Effector CD8-positive, alpha-beta T cell (primary cell): ENCODE measurements at regions not wholly inside any gene's neighbourhood (a gene's known extent, or its start where the extent isn't known, plus 50 kb on each side); places are given as distances from the start of the nearest gene placed in this dataset.

Source experiments
- DNase-seq: peaks from one replicate; lab custom pipeline; 2025; lab: John Stamatoyannopoulos, UW

DNA sequence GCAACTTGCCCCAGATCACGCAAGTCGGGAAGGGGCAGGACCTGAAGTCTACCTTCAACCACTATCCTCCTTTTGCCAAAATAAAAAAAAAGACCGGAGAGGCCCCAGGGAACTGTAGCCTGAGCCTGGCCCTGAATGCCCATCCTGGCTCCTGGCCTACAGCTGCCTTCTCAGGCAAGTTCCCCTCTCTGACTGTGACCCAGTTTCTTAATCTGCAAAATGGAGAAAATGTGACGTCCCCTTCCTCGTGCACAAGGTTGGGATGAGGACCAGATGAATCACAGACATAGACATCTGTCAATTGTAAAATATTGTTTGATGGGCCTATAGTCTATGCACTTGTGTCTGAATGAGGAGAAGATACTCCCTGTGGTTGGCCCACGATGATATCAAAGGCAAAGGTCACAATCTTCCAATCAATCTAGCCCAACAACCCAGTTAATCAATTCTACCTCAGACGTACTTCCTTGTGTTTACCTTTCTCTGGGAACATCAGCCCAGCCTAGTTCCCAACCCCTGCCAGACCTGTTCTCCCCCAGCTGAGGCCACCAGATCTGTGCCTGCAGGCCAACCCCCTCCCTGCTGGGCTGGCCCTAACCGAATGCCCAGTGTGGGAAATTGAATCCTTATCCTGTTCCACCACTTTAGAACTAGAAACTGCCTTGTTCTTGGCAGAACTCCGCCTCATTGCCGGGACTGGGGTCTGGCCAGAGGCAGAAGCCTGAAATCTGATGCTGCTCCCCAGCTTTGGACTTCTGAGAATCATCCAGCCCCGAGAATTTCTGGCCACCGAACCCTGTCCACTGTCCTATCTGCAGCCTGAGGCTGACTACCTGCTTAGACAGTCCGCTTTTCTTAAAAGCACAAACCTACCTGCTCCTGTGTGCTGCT lies 101.8 kb upstream of the LIPC start:
- DNase-seq: no peak

GRCh38 chr15:58330741-58331559 lies 100.8 kb upstream of the LIPC start:
- DNase-seq: no peak

DNA sequence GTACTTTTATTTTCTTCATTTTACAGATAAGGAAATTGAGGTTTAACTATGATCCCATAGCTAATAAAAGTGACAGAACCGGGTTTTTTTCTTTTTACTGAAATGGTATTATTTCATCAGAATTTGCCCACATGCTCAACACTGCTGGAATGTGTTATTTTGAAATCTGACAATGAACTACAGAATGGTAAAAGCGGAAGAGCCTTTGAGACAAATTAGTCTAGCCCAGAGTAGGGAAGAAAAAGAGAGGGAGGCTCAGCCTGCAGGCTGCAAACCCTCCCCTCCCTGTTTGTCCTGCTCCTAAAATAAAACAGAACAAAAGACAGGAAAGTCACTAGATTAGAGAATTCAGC lies 100.3 kb upstream of the LIPC start:
- DNase-seq: no peak

GRCh38 chr15:58331913-58332675 lies 99.7 kb upstream of the LIPC start:
- DNase-seq: no peak

DNA sequence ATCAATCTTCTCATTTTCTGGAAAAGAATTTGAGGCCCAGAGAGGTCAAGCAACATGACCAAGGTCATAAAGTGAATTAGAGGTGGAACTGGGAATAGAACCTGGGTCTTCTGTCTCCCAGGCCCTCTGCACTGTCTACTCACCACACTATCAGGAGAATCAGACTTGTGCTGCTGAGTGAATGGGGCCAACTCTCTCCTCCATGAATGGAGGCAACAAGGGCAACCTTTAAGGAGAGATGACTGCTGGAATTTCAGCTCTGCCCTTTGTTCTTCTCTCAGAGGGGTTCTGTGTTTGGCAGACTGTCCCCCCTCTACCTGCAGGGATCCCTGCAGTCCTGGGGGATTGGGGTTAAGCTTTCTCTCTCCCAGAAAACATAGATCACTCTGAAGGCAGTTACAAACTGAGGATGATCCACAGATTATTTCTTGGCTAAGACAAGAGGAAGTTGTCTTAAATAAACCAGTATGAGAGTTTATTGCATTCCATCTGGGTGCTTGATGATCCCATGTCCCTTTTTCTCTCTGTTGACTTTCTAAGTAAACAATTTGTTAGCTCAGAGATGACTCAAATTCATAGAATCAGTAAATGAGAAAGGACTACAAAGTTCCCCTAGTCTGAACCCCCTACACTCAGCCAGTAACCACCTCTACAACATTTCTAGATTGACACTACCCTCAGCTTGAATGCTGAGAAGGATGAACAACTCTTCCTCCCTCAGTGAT lies 99.0 kb upstream of the LIPC start:
- DNase-seq: no peak

- no peak for DNase-seq
Measured at GRCh38 chr15:58334803-58335202, 97.0 kb upstream of the LIPC start.

DNA sequence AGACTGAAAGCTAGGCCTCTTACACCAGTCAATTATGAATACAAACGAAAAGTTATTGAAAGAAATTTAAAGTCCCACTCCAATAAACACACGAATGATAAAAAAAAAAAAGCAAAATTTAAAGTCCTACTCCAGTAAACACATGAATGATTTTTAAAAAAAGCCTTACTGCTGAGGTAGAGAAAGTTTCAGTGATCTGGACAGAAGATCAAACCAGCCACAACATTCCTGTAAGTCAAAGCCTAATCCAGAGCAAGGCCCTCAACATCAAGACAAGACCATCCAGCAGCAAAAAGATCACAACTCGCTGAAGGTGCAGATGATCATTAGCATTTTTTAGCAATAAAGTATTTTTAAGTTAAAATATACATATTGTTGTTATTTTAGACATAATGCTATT lies 95.6 kb upstream of the LIPC start:
- no peak for DNase-seq

DNA sequence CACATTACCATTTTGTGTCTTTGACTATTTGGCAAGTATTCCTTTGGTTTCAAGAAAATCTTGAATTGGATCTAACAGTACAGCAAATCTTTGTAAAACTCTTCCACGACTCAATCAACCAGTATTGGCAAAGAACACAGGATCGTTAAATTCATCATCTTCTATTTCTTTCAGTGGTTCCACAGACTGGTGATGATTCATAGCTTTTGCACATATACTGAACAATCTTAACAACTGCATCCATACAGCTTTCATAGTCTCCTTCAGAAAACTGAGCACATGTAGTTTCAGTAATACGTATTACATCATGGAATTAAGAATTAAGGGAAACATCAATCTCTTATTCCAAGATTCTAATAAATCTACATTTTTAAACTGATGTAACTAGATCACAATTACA lies 91.6 kb upstream of the LIPC start:
- DNase-seq: no peak

- DNase-seq: no peak
Measured at GRCh38 chr15:58342508-58342907, 89.3 kb upstream of the LIPC start.

- DNase-seq: no peak
Measured at GRCh38 chr15:58344213-58345070, 87.3 kb upstream of the LIPC start.

GRCh38 chr15:58346361-58346760 lies 85.4 kb upstream of the LIPC start:
- no peak for DNase-seq

- DNase-seq: no peak
Measured at GRCh38 chr15:58348095-58348812, 83.5 kb upstream of the LIPC start.

GRCh38 chr15:58352026-58352929 lies 79.5 kb upstream of the LIPC start:
- no peak for DNase-seq

DNA sequence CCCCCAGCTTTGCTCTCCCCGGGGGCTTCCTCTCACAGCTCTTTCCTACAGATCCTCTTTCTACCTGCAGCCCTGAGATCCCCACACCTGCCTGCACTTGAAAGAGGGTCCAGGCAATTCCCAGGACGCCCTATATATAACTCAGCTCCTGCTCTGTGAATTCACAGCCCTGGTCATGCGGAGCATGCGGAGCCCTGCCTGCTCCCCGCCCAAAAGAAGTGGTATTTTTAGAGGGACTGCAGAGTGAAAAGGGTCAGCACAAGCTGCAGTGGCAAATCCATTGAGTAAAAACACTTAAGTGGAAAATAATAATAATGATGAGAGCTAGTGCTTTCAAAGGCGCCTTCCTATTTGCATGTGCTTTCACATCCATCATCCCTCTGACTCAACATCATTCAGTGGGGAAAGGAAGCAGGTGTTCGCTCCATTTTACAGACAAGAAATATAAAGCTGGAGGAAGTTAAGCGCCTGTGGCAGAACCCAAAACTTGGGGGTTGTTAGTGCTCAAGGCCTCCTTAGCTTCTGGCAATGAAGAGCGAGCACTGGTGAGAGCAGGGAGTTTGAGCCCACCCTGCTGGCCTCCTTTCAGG lies 76.3 kb upstream of the LIPC start:
- no peak for DNase-seq

DNA sequence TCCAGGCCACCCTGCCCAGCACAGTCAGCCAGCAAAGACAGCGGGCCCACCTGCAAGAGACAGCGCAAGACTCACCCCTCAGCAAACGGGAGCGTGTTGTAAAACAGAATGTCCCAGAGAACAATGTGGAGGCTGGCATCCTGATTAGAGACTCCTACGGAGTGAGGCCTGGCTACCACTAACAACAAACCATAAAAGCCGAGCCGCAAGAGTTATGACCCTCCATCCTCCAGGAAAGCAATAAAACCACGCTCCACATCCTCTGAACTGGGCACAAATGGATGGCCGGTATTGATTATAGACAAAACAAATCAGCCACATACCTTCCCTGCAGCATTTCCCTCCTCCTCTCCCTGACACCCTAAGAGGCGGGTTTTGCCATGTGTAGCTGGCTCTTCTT lies 75.8 kb upstream of the LIPC start:
- no peak for DNase-seq

GRCh38 chr15:58357529-58358476 lies 74.0 kb upstream of the LIPC start:
- DNase-seq: peak; percentile 11

GRCh38 chr15:58360421-58361090 lies 71.2 kb upstream of the LIPC start:
- no peak for DNase-seq
